HepG2 (cell line): ENCODE measurements at regions not wholly inside any gene's neighbourhood (a gene's known extent, or its start where the extent isn't known, plus 50 kb on each side); places are given as distances from the start of the nearest gene placed in this dataset.

ENCODE experiments used
- ZNF256 ChIP-seq: sonication (generic); formaldehyde crosslinking; conservative IDR thresholded peaks from 2 replicates; pipeline ENCODE4 v1.4.0; 2020; ENCODE audit warnings: missing genetic modification reagents
- TF ChIP-seq, protein P1 (sequence below): sonication (generic); formaldehyde crosslinking; IDR thresholded peaks from 2 replicates; pipeline ENCODE4 v1.5.0; 2020; ENCODE audit warnings: mild to moderate bottlenecking, low read depth, missing genetic modification reagents, borderline replicate concordance

DNA sequence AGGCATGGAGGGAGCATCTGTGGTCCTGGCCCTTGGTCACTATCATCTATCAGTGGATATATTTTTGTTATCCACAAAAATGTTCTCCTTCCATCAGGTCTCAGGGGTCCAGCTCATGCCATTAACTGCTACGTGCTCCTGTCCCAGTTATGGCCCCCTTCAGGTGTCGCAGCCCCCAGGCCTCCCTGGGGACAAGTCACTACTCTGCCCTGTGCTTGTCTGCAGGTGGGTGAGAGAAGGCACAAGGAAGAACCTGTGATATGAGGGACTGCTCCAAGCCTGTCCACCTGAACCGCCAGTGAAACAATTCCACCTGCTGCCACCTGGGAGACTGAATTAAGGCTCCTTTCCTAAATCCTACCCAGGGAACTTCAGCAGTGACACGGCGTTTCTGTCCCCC is 229.6 kb upstream of the ID2 start:
- no peak for TF ChIP-seq ZNF256 (CRISPR knock-in tag)
- TF ChIP-seq, protein P1, sequence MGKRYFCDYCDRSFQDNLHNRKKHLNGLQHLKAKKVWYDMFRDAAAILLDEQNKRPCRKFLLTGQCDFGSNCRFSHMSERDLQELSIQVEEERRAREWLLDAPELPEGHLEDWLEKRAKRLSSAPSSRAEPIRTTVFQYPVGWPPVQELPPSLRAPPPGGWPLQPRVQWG = no peak
